ENCODE measurements at regions not wholly inside any gene's neighbourhood (a gene's known extent, or its start where the extent isn't known, plus 50 kb on each side); places are given as distances from the start of the nearest gene placed in this dataset.

GRCh38 chr6:164996838-164997237, 312.6 kb downstream of the C6orf118 start:
- H3K4me3 ChIP-seq (ENCODE audit: control insufficient read depth, low read depth, low read length): no peak overlapping the region
- no peak for DNase-seq (ENCODE audit: low read depth)
- TF ChIP-seq CTCF (IDR thresholded peaks at IDR 0.05; ENCODE audit: control insufficient read depth, insufficient read depth, low read depth, low read length, missing control alignments): no peak

GRCh38 chr6:164991573-164991972, 317.8 kb downstream of the C6orf118 start:
- no peak overlapping the region for H3K4me3 ChIP-seq (ENCODE audit: control insufficient read depth, low read depth, low read length)
- DNase-seq (ENCODE audit: low read depth): no peak
- TF ChIP-seq CTCF (IDR thresholded peaks at IDR 0.05; ENCODE audit: control insufficient read depth, insufficient read depth, low read depth, low read length, missing control alignments): no peak

GRCh38 chr6:164990901-164991300, 318.5 kb downstream of the C6orf118 start:
- no peak for DNase-seq (ENCODE audit: low read depth)
- no peak overlapping the region for H3K4me3 ChIP-seq (ENCODE audit: control insufficient read depth, low read depth, low read length)
- no peak for TF ChIP-seq CTCF (IDR thresholded peaks at IDR 0.05; ENCODE audit: control insufficient read depth, insufficient read depth, low read depth, low read length, missing control alignments)

- DNase-seq (ENCODE audit: low read depth): no peak
- H3K4me3 ChIP-seq (ENCODE audit: control insufficient read depth, low read depth, low read length): no peak overlapping the region
- no peak for TF ChIP-seq CTCF (IDR thresholded peaks at IDR 0.05; ENCODE audit: control insufficient read depth, insufficient read depth, low read depth, low read length, missing control alignments)
Measured at GRCh38 chr6:164982389-164982788, 327.0 kb downstream of the C6orf118 start.

- TF ChIP-seq CTCF (IDR thresholded peaks at IDR 0.05; ENCODE audit: control insufficient read depth, insufficient read depth, low read depth, low read length, missing control alignments): no peak
- H3K4me3 ChIP-seq (ENCODE audit: control insufficient read depth, low read depth, low read length): no peak overlapping the region
- no peak for DNase-seq (ENCODE audit: low read depth)
Measured at GRCh38 chr6:164967102-164967501, 342.3 kb downstream of the C6orf118 start.

DNA sequence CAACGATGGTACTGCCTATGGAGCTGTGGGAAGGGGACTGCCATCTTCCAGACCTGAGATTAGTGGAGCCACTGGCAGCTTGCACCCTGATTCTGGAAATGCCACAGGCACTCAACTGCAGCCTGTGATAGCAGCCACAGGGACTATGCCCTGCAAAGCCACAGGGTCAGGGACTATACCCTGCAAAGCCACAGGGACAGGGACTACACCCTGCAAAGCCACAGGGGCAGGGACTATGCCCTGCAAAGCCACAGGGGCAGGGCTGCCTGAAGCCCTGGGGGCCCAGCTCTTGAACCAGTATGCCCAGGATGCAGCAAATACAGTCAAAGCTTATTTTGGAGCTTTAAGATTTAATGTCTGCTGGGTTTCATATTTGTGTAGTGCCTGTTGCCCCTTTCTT, 346.6 kb downstream of the C6orf118 start:
- DNase-seq (ENCODE audit: low read depth): no peak
- no peak overlapping the region for H3K4me3 ChIP-seq (ENCODE audit: control insufficient read depth, low read depth, low read length)
- TF ChIP-seq CTCF (IDR thresholded peaks at IDR 0.05; ENCODE audit: control insufficient read depth, insufficient read depth, low read depth, low read length, missing control alignments): no peak

GRCh38 chr6:164947164-164947563, 362.2 kb downstream of the C6orf118 start:
- no peak for DNase-seq (ENCODE audit: low read depth)
- H3K4me3 ChIP-seq (ENCODE audit: control insufficient read depth, low read depth, low read length): no peak overlapping the region
- TF ChIP-seq CTCF (IDR thresholded peaks at IDR 0.05; ENCODE audit: control insufficient read depth, insufficient read depth, low read depth, low read length, missing control alignments): no peak

All from AG09309 (cell line).